ENCODE measurements at regions not wholly inside any gene's neighbourhood (a gene's known extent, or its start where the extent isn't known, plus 50 kb on each side); places are given as distances from the start of the nearest gene placed in this dataset.
A peak's percentile ranks its signal among the peaks of the same experiment; 100 is the strongest.

DNA sequence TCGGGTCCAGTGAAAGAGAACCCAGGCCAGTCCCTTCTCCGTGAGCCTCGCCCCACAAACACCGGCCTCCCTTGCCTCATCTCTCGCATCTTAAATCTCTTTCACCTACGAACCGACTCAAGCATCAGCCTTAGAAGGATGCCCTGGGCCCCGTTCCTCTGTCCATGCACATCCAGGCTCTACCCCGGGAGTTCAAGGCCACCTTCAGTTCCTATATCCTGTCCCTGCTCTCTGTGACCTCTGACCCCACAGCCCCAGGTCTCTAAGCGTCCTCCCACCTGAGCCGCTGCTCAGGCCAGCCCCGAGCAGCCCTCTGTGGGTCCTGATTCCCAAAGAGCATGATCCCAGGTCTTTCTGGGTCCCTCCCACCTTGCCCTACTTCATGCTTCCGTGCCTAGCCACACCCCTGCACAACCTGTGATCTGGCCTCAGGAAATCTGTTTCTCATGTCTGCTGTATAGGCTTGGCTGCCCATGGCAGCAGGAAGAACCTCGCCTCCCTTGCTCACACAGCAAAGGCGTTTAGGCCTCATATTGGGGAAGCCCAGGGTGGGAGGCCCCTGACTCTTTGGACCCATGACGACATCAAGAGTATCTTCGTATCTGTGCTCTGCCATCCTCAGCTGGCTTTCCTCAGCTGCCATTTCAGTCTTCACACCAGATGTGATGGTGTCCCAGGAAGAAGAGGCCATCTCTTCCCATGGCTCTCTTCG lies 77.5 kb upstream of the SEPTIN5 start:
- intact Hi-C loops (cut with micrococcal nuclease) (no loop called here), in situ Hi-C loops (cut with MboI) (no loop called here)
- ChIA-PET CTCF (ENCODE audit: low intra/inter-chr PET ratio) (no interaction called here), POLR2A (interaction anchor here (0.5 to 1.2 kb wide), 7 partner anchors 10 to 216 kb away, joined by 3 to 4 read pairs (median 3); no protein-coding TSS in a partner anchor)
- Histone ChIP-seq H3K9ac (ENCODE audit: insufficient read depth in 1 of 2, low read depth in 2 of 2, low read length in 2 of 2) (no peak overlapping the region), H3K27me3 (ENCODE audit: control insufficient read depth in 2 of 2, insufficient read depth in 2 of 2, low read length in 2 of 2) (peaks cover 0 to 4% of the 10 kb centered on the region in 2 experiments; a peak in 1 of 5 replicates), H3K4me3 (no peak overlapping the region), H3K4me2 (ENCODE audit: insufficient read depth, low read length) (no peak overlapping the region), H2AFZ (ENCODE audit: low read depth, low read length) (no peak overlapping the region), H3K27ac (ENCODE audit: extremely low read depth, low read depth, low read length) (no peak overlapping the region), H4K20me1 (replicated peaks; ENCODE audit: control insufficient read depth, insufficient read depth, low read length) (no peaks in the 10 kb centered on the region; the same call in 1 of the 2 replicates), H3K36me3 (ENCODE audit: control insufficient read depth, insufficient read depth, low read length) (no peaks in the 10 kb centered on the region), H3K4me1 (replicated peaks in 1 of 2; ENCODE audit: control insufficient read depth in 2 of 2, insufficient read depth in 2 of 2, low read length in 2 of 2) (peaks cover 16 to 24% of the 10 kb centered on the region in 2 experiments; a peak in 4 of 5 replicates), H3K9me3 (replicated peaks; ENCODE audit: control insufficient read depth, insufficient read depth, low read depth, low read length) (no peaks in the 10 kb centered on the region), H3K9me1 (ENCODE audit: control insufficient read depth, insufficient read depth, low read length) (no peaks in the 10 kb centered on the region), H3K79me2 (ENCODE audit: control insufficient read depth, insufficient read depth, low read length) (no peaks in the 10 kb centered on the region)
- ATAC-seq (no peak), DNase-seq (ENCODE audit: extremely low read depth in 1 of 4, low spot score in 3 of 4) (no peak), FAIRE-seq (no peak)
- 38% methylated on average over 18 of the region's 18 CpGs for WGBS (ENCODE audit: insufficient coverage, low coverage, missing lambda C conversion rate)
- BruUV-seq (replicated peaks) = no TSS peak
- no peak for TF ChIP-seq NR2C2 (CRISPR knock-in tag; IDR thresholded peaks at IDR 0.05)
- TF ChIP-seq NR2C2 (tag; IDR thresholded peaks at IDR 0.05) = peak; percentile 67; the same call in 1 of the 2 replicates
- TF ChIP-seq, protein P1, sequence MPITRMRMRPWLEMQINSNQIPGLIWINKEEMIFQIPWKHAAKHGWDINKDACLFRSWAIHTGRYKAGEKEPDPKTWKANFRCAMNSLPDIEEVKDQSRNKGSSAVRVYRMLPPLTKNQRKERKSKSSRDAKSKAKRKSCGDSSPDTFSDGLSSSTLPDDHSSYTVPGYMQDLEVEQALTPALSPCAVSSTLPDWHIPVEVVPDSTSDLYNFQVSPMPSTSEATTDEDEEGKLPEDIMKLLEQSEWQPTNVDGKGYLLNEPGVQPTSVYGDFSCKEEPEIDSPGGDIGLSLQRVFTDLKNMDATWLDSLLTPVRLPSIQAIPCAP (CRISPR knock-in tag; IDR thresholded peaks at IDR 0.05; ENCODE audit: borderline replicate concordance) = no peak
- TF ChIP-seq ZNF445 (CRISPR knock-in tag; IDR thresholded peaks at IDR 0.05; ENCODE audit: low read depth) = no peak
- TF ChIP-seq RCOR1 (IDR thresholded peaks at IDR 0.05; ENCODE audit: borderline replicate concordance in 1 of 2, low read depth in 2 of 2, low read length in 2 of 2) = no peak
- no peak for TF ChIP-seq ZNF239 (CRISPR knock-in tag; IDR thresholded peaks at IDR 0.05)
- no peak for TF ChIP-seq FOXK2 (conservative IDR thresholded peaks at IDR 0.05 in 1 of 2, IDR thresholded peaks at IDR 0.05 in 1 of 2; ENCODE audit: low read depth in 2 of 2)
- TF ChIP-seq ARNT (IDR thresholded peaks at IDR 0.05) = no peak
- no peak for TF ChIP-seq ADNP (tag; IDR thresholded peaks at IDR 0.05)
- no peak for TF ChIP-seq HNRNPLL (IDR thresholded peaks at IDR 0.05; ENCODE audit: low read depth, low read length, poor library complexity, severe bottlenecking)
- TF ChIP-seq ZNF551 (CRISPR knock-in tag; IDR thresholded peaks at IDR 0.05) = no peak
- no peak for TF ChIP-seq TAF7 (tag; IDR thresholded peaks at IDR 0.05)
- TF ChIP-seq, protein P2, sequence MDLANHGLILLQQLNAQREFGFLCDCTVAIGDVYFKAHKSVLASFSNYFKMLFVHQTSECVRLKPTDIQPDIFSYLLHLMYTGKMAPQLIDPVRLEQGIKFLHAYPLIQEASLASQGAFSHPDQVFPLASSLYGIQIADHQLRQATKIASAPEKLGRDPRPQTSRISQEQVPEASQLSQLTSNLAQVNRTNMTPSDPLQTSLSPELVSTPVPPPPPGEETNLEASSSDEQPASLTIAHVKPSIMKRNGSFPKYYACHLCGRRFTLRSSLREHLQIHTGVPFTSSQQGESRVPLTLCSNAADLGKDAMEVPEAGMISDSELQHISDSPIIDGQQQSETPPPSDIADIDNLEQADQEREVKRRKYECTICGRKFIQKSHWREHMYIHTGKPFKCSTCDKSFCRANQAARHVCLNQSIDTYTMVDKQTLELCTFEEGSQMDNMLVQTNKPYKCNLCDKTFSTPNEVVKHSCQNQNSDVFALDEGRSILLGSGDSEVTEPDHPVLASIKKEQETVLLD (IDR thresholded peaks at IDR 0.05) = no peak
- TF ChIP-seq SP1 (CRISPR knock-in tag; IDR thresholded peaks at IDR 0.05) = no peak
- no peak for TF ChIP-seq ZNF707 (CRISPR knock-in tag; conservative IDR thresholded peaks at IDR 0.05)
- peak; percentile 3 for TF ChIP-seq SP2 (IDR thresholded peaks at IDR 0.05; ENCODE audit: extremely low read depth, low read depth, low read length, poor library complexity, severe bottlenecking)
- TF ChIP-seq ELF4 (CRISPR knock-in tag; IDR thresholded peaks at IDR 0.05) = no peak
- 0 out of 2 replicates have a peak, but pooled peaks have one; percentile 4 for TF ChIP-seq ERF (CRISPR knock-in tag; IDR thresholded peaks at IDR 0.05)
- peak; percentile 38 for TF ChIP-seq KDM5B (IDR thresholded peaks at IDR 0.05; ENCODE audit: insufficient replicate concordance, low read depth, low read length)
- no peak for TF ChIP-seq ZNF3 (CRISPR knock-in tag; IDR thresholded peaks at IDR 0.05)
- TF ChIP-seq GATAD2B (IDR thresholded peaks at IDR 0.05; ENCODE audit: borderline replicate concordance) = no peak
- no peak for TF ChIP-seq TAF1 (IDR thresholded peaks at IDR 0.05; ENCODE audit: control insufficient read depth, extremely low read depth, insufficient read depth, low read length, severe bottlenecking)
